ENCODE measurements at regions not wholly inside any gene's neighbourhood (a gene's known extent, or its start where the extent isn't known, plus 50 kb on each side); places are given as distances from the start of the nearest gene placed in this dataset.

GRCh38 chr2:75256485-75256884 lies 57.2 kb upstream of the TACR1 start:
- TF ChIP-seq CTCF (IDR thresholded peaks at IDR 0.05) (no peak), POLR2AphosphoS5 (IDR thresholded peaks at IDR 0.05; ENCODE audit: insufficient read depth in 1 of 2, low read depth in 1 of 2) (no peak)

All from vagina (tissue), 2 donors.